ENCODE measurements at regions not wholly inside any gene's neighbourhood (a gene's known extent, or its start where the extent isn't known, plus 50 kb on each side); places are given as distances from the start of the nearest gene placed in this dataset.

- TF ChIP-seq NFXL1 (IDR thresholded peaks at IDR 0.05; ENCODE audit: borderline replicate concordance) (no peak), RAD51 (IDR thresholded peaks at IDR 0.05) (no peak)
These were observed 2102.3 kb upstream of the CELF4 start for GRCh38 chr18:39667905-39668304.

Measured in GM12878 (cell line).